Right kidney (tissue), 1 donor: ENCODE measurements at regions not wholly inside any gene's neighbourhood (a gene's known extent, or its start where the extent isn't known, plus 50 kb on each side); places are given as distances from the start of the nearest gene placed in this dataset.
"Not testable (repeated sequence)": the region's sequence is repeated elsewhere in the genome, so short reads cannot be mapped to it uniquely, and the experiment has no call there.

Source experiments
- DNase-seq: peaks from one replicate; pipeline ENCODE4 v3.0.0-alpha.2; 2016

- not testable (repeated sequence) for DNase-seq
Measured at GRCh38 chr3:125697979-125698640, 102.8 kb upstream of the OSBPL11 start.

DNA sequence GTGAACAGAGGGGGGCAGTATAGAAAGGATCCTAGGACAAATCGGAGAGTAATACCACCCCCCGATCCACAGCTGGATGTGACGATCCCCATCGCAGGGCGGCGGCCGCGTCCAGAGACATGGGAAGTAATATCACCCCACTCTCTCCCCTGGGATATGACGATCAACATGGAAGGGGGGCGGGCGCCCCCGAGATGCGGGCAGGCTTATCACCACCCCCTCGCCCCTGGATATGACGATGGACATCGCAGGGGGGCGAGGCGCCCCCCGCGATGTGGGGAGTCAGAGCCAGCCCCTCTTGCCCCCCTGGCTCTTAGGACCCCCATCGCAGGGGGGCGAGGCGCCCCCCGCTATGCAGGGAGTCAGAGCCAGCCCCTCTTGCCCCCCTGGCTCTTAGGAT is 120.4 kb upstream of the OSBPL11 start:
- no peak for DNase-seq

DNA sequence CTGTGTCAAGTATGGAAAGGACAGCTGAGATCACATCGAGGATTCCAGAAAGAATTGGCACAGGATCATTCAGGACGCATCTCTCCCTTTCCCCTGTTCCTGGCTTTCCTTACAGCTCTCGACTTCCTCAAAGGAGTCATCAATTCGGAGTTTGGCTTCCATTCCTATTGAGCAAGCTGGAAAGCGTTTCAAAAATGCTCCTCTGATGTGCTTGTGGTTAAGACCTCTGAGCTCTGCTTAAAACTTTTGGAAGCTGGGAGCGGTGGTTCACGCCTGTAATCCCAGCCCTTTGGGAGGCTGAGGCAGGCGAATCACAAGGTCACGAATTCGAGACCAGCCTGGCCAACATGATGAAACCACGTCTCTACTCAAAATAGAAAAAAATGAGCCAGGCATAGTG is 136.9 kb upstream of the OSBPL11 start:
- not testable (repeated sequence) for DNase-seq

DNA sequence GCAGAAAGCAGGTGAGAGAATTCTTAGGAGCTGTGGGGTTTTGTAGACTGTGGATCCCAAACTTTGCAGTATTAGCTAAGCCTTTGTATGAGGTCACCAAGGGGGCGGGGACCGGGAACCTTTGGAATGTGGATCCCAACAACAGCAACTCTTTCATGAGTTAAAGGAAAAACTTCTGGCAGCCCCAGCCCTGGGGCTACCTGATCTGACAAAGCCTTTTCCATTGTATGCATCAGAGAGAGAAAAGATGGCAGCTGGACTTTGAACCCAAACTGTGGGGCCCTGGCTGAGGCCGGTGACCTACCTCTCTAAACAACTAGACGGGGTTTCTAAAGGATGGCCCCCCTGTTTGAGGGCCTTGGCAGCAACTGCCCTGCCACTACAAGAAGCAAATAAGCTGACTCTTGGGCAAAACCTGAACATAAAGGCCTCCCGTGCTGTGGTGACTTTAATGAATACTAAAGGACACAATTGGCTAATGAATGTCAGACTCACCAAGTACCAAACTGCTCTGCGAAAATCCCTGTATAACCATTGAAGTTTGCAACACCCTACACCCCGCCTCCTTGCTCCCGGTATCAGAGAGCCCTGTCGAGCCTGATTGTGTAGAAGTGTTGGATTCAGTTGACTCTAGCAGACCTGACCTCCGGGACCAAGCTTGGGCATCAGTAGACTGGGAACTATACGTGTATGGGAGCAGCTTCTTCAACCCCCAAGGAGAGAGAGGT is 146.9 kb upstream of the OSBPL11 start:
- DNase-seq, result not testable (repeated sequence)

DNA sequence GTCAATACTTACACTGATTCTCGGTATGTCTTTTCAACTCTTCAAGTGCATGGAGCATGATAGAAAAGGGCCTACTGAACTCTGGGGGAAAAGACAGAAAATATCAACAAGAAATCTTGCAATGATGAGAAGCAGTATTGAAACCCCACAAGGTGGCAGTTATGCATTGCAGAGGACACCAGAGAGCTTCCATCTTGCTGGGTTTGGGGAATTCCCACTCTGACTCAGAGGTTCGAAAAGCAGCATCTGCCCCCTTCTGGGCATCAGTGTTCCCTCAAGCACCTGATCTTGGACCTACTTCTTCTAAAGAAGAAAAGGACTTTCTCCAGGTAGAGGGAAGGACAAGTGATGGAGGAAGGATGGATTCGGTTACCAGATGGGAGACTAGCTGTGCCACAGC is 147.5 kb upstream of the OSBPL11 start:
- not testable (repeated sequence) for DNase-seq

DNA sequence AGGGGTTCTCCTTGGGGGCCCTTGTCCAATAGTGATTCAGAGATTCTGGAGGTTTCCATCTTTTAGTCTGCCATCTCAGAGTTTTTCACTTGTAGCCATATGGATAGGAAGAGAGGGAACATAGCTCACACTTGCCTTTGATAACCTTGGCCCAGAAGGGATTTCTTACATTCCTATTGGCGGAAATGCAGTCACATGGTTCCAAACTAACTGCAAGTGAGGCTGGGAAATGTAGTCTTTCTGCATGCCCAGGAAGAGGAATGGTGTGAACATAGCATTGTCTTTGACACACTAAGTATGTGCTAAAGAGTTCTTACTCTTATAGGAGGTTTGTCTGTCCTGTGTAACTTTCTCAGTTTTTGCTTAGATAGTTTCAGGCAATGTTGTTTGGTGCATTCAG is 161.8 kb upstream of the OSBPL11 start:
- DNase-seq, result not testable (repeated sequence)

DNA sequence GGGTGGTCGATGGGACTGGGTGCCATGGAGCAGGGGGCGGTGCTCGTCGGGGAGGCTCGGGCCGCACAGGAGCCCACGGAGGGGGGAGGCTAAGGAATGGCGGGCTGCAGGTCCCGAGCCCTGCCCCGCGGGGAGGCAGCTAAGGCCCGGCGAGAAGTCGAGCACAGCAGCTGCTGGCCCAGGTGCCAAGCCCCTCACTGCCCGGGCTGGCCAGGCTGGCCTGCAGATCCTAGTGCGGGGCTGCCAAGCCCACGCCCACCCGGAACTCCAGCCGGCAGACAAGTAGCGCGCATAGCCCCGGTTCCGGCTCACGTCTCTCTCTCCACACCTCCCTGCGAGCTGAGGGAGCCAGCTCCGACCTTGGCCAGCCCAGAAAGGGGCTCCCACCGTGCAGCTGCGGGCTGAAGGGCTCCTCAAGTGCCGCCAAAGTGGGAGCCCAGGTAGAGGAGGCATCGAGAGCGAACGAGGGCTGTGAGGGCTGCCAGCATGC is 163.4 kb upstream of the OSBPL11 start:
- not testable (repeated sequence) for DNase-seq

GRCh38 chr3:125762601-125763000 is 167.3 kb upstream of the OSBPL11 start:
- not testable (repeated sequence) for DNase-seq

GRCh38 chr3:125766285-125766826 is 171.1 kb upstream of the OSBPL11 start:
- DNase-seq, result peak; percentile 91

DNA sequence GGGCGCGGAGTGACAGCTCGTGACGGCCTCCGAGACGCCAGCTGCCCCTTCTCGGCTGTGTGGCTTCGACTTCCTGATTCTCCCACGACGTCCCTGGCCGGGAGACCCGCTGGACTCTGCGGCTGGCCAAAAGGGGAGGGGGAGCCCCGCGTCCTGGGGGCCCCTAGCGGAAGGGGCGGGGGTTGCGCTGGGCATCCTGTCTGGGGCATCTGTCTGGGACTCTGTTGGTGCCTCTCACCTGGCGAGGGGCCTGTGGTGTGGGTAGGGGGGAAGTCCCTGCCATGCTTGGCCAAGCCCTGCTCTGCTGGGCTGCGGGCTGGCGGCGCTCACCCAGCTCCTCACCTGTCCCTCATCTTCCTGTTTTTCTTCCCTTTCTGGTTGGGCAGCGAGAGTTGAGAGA is 171.6 kb upstream of the OSBPL11 start:
- DNase-seq, result peak; percentile 45

- DNase-seq, result no peak
Measured at GRCh38 chr3:125767641-125768040, 172.3 kb upstream of the OSBPL11 start.

GRCh38 chr3:125768821-125769220 is 173.5 kb upstream of the OSBPL11 start:
- not testable (repeated sequence) for DNase-seq

DNA sequence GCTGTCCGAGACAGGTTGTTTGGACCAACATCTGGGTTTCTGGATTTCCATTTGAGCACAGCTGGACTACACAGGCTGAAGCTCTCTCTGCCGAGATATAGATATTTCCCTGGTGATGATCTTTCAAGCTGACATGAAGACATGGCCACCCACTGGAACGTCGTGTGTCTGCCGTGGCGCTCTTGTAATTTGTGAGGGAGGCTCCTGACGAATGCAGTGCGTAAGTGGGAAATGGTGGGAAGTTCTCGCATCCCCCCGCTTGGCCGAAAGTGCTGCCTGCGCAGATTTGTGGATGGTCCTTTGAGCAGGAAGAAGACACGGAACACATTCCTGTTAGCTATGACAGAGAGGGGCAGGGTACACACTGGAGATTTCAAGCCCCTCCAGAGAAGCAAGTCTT is 176.2 kb upstream of the OSBPL11 start:
- not testable (repeated sequence) for DNase-seq

- DNase-seq, result not testable (repeated sequence)
Measured at GRCh38 chr3:125774433-125775034, 179.2 kb upstream of the OSBPL11 start.

- DNase-seq, result not testable (repeated sequence)
Measured at GRCh38 chr3:125775106-125775505, 179.8 kb upstream of the OSBPL11 start.

DNA sequence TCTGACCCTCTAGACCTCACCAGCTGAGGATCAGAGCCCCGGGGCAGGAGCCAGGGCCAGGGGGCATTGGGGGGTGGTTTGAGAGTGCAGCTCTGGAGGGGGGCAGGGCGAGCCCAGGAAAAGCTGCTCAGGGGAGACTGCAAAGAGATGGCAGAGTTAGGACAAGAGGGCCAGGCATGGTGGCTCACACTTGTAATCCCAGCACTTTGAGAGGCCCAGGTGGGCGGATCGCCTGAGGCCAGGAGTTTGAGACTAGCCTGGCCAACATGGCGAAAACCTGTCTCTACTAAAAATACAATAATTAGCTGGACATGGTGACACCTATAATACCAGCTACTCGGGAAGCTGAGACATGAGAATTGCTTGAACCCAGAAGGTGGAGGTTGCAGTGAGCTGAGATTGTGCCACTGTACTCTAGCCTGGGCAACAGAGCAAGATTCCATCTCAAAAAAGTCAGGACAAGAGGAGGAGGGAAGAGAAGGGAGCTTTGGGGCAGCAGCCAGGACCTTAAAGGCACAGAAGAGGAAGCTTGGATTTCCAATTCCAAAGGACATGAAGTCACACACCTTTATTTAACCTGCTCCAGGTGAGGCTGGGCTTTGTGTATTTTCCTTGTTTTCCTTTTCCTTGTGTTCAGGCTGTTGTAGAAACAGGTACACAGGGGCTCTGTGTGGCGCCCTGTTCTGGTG is 180.5 kb upstream of the OSBPL11 start:
- DNase-seq, result not testable (repeated sequence)

- DNase-seq, result not testable (repeated sequence)
Measured at GRCh38 chr3:125779276-125779675, 184.0 kb upstream of the OSBPL11 start.

GRCh38 chr3:125779918-125780317 is 184.6 kb upstream of the OSBPL11 start:
- DNase-seq, result not testable (repeated sequence)

DNA sequence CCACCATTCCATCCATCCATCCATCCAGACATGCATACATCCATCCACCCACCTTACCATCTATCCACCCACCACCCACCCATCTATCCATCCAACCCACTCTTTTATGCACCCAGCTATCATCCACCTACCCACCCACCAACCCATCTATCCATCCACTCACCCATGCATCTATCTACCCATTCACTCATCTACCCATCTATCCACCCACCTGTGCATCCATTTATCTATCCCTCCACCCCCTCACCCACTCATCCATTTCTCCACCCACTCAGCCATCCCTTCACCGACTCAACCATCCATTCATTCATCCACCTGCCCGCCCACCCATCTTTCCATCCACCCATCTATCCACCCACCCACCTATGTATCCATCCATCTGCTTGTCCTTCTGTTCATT is 186.4 kb upstream of the OSBPL11 start:
- not testable (repeated sequence) for DNase-seq

DNA sequence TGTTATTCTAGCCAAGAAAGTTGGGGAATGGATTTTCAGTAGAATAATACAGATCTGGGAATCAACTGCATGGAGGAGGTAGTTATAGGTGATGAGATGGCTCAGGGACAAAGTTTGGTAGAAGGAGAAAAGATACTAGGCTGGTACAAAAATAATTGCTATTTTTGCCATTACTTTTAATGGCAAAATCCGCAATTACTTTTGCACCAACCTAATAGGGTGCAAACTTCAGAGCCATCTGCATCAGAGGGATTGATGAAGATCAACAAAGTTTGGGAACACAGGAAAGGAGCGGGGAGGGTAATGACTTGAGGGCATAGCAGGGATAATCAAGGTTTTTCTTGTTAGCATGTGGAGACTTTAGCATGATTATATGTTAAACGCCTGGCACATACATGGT is 178.7 kb upstream of the ROPN1B start:
- not testable (repeated sequence) for DNase-seq

- not testable (repeated sequence) for DNase-seq
Measured at GRCh38 chr3:125791021-125791420, 178.0 kb upstream of the ROPN1B start.

DNA sequence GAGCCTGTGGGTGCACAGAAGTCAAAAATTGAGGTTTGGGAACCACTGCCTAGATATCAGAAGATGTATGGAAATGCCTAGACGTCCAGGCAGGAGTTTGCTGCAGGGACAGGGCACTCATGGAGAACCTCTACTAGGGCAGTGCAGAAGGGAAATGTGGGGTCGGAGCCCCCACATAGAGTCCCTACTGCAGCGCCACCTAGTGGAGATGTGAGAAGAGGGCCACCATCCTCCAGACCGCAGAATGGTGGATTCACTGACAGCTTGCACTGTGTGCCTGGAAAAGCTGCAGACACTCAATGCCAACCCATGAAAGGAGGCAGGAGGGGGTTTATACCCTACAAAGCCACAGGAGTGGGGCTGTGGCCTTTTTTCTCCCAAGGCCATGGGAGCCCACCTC is 159.0 kb upstream of the ROPN1B start:
- DNase-seq, result not testable (repeated sequence)
